NCI-H69 (cell line): ENCODE measurements at regions not wholly inside any gene's neighbourhood (a gene's known extent, or its start where the extent isn't known, plus 50 kb on each side); places are given as distances from the start of the nearest gene placed in this dataset.
"Not testable (repeated sequence)": the region's sequence is repeated elsewhere in the genome, so short reads cannot be mapped to it uniquely, and the experiment has no call there.

ENCODE experiments used
- DNase-seq: peaks from one replicate; lab custom pipeline; 2025; lab: John Stamatoyannopoulos, UW

GRCh38 chr10:4262870-4263600, 478.0 kb upstream of the KLF6 start:
- DNase-seq: no peak

GRCh38 chr10:4262449-4262848, 477.4 kb upstream of the KLF6 start:
- DNase-seq: no peak

GRCh38 chr10:4260483-4261124, 475.6 kb upstream of the KLF6 start:
- DNase-seq: no peak

- DNase-seq: no peak
Observed at GRCh38 chr10:4257939-4258465, 473.0 kb upstream of the KLF6 start.

- no peak for DNase-seq
Observed at GRCh38 chr10:4256971-4257370, 472.0 kb upstream of the KLF6 start.

- no peak for DNase-seq
Observed at GRCh38 chr10:4255751-4256150, 470.7 kb upstream of the KLF6 start.

GRCh38 chr10:4254101-4254994, 469.3 kb upstream of the KLF6 start:
- DNase-seq: no peak

- no peak for DNase-seq
Observed at GRCh38 chr10:4252701-4253100, 467.7 kb upstream of the KLF6 start.

GRCh38 chr10:4250587-4250887, 465.5 kb upstream of the KLF6 start:
- DNase-seq: no peak

GRCh38 chr10:4249841-4250586, 465.0 kb upstream of the KLF6 start:
- no peak for DNase-seq

- DNase-seq: no peak
Observed at GRCh38 chr10:4247379-4247778, 462.4 kb upstream of the KLF6 start.

GRCh38 chr10:4246881-4247358, 461.9 kb upstream of the KLF6 start:
- no peak for DNase-seq

- no peak for DNase-seq
Observed at GRCh38 chr10:4243651-4244050, 458.6 kb upstream of the KLF6 start.

GRCh38 chr10:4243169-4243568, 458.2 kb upstream of the KLF6 start:
- no peak for DNase-seq

- DNase-seq: no peak
Observed at GRCh38 chr10:4242561-4243035, 457.6 kb upstream of the KLF6 start.

- no peak for DNase-seq
Observed at GRCh38 chr10:4241724-4242345, 456.8 kb upstream of the KLF6 start.

- DNase-seq: no peak
Observed at GRCh38 chr10:4240608-4241197, 455.7 kb upstream of the KLF6 start.

- DNase-seq: no peak
Observed at GRCh38 chr10:4239186-4239585, 454.2 kb upstream of the KLF6 start.

GRCh38 chr10:4236905-4237304, 451.9 kb upstream of the KLF6 start:
- DNase-seq: not testable (repeated sequence)

- DNase-seq: no peak
Observed at GRCh38 chr10:4234661-4235060, 449.7 kb upstream of the KLF6 start.

GRCh38 chr10:4231439-4231838, 446.4 kb upstream of the KLF6 start:
- no peak for DNase-seq
